HG03045 (cell line): ENCODE measurements at regions not wholly inside any gene's neighbourhood (a gene's known extent, or its start where the extent isn't known, plus 50 kb on each side); places are given as distances from the start of the nearest gene placed in this dataset.

Experiments
- ATAC-seq: cut with Tn5 transposase; IDR thresholded peaks from one replicate; pipeline ENCODE4 v1.9.1; 2021; ENCODE audit warnings: mild to moderate bottlenecking, moderate library complexity; ENCODE audit not compliant: unreplicated experiment

DNA sequence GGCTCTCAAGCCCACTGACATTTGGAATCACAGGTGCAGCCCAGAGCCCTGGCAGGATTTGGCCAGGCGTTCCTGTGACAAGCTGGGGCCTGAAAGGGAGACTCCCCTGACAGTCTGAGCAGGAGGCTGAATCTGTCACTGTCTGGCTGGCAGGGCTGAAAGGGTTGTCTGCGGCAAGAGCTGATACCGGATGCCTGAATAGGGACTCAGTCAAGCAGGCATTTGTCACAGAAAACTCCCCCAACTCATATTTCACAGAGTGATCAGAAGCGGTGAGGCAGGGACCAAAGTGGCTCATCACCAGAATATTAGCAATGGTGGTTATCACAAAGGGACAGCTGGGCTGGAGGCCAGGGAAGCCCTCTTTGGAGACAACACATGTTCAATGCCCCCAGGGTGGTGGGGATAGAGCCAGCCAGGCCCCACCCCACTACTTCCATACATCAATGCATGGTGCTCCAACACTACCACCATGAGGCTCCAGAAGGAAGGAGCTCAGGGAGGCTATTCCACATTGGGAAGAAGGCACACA, 295.5 kb downstream of the DTWD2 start:
- no peak for ATAC-seq

DNA sequence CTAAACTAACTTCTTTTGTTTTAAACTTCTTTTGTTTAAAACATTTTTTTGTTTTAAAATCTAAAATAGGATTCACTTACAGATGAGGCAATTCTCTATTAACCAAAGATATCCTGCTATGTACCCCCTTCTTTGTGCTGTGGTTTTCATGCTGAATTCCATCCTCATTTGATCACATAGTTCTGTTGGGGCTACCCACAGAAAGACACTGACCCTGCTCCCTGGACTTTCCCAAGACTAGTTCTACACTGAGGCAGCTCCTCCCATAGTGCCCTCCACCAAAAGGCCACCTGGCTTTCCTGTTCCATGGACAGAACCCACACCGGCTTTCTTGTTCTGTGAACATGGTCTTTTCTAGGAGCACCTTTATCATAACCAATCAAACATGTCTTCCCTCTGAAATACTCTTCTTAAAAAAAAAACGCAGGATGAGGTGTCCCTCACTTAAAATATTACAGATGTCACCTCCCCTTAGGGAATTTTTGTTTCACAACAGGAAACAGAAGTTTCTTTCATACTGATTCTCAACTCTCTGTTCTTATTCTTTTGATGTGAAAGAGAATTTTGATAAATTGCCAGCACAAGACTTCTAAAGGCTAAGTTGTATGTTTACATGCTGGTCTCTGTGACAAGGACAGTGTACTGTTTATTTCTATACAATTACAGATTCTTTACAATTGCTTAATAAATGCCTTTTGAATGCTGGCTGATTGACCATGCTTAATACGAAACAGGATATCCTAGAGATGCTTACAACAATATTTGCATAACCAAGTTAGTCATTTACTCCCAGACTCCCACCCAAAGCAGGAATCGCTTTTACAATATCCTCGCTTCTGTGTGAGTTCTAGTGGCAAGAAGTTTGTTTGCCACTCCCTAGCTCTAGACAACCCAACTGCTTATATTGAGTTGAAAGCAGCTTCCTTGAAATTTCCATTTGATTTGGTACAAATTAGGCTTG, 300.4 kb downstream of the DTWD2 start:
- ATAC-seq: no peak

DNA sequence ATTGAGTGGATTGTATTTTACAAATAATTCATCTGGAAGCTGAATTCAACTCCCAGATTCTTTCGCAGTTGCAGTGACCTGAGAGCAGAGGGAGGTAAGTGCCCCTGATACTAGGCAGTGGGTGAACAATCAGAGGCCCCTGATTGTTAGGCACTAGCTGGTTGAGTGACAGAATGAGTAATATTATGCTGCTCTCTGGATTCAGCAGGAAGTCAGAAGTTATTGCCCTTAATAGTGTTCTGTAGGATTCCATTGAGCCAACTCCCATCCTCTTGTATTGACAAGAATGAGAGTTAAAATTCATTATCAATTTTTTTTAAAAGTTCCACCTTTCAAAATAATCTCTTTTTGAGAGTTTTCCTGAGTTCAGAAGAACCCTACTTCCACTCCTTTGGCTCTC, 301.2 kb downstream of the DTWD2 start:
- no peak for ATAC-seq

DNA sequence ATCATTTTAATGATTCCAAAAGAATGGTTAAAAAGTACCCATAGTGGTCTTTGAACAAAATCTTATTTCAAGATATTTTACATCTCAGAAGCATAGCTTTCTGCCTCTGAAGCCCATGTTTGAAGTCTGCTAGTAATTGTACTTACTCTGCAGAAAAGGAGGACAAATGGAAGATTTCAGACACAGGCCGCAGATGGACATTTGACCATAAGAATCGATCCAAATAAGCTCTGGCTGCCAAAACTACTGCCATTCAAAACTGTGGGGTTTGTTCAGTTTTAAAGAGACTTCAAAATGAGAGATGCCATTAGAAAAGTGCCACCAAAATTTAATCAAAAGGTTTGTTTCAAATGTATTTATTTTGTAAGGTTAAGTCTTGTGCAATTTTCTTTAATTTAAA, 306.7 kb downstream of the DTWD2 start:
- no peak for ATAC-seq

DNA sequence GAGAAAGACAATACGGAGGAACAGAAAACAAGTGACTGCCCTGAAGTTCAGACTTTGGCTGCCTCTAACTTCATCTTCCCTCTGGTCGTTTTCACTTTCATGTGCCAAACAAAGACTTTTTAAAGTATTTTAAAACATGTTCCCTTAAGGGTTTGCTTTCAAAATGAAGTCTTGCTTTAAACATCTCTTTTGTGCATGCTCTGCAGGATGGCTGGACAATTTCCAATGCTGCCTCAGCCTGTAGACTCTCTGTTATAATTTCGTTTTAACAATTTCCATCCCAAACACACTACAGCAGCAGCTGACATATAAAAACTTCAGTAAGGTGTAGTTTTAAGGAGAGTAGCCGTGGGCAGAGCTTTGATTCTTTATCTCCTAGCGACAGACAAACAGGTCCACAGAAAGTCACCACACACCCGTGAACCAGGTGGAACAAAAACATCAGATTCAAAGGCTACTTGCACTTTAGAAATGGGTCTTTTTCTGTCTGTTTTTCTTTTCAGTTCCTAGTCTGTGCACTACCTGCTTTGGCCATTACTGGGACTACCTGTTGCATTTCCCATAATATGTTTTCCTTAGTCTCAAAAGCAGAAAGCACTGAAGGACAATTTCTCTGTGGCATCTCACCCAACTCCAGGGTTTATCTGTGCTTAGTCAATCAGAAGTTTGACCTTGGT, 308.9 kb downstream of the DTWD2 start:
- ATAC-seq: no peak

DNA sequence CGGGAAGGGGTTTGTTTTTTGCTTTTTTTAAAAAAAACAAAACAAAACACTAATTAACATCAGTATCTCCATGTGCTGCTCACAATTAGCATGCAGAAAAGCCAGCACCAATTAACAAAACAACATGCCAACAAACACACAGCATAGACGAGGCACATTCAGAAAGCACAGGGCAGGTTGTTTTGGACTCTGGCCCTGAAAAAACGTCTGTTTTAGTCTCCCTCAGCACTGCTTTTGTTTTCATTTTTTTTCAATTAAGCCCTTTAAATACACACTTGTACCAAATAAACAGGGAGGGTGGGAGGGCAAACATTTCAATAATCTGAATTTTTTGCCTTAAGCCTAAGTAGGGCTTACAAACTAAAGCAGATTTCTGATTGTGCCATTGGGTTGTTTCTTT, 309.6 kb downstream of the DTWD2 start:
- ATAC-seq: no peak

DNA sequence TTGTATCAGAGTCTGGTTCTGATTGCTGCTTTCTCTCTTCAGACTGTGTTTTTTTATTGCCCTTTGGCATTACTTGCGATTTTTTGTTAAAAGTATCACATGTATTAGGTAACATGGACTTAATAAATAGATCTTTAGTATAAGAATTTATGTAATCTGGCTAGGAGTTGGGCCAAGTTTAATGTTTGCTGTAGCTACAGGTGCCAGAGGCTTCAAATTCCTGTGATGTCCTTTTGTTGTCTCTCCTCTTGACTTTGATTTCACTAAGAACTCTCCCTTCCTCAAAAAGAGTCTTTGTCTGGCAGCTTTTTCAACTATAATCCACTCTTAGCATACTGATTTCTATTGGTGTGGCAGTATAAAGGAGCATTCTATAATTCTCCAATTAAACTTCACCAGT, 313.1 kb downstream of the DTWD2 start:
- no peak for ATAC-seq

DNA sequence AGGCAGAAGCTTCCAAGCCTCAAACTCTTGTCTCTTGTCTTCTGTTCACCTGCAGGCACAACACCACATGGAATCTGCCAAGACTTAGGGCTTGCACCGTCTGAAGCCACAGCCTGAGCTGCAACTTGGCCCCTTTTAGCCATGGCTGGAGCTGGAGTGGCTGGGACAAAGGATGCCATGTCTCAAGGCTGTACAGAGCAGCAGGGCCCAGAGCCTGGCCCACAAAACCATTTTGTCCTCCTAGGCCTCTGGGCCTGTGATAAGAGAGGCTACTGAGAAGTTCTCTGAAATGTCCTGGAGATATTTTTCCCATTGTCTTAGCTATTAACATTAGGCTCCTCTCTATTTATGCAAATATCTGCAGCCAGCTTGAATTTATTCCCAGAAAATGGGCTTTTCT, 330.8 kb downstream of the DTWD2 start:
- ATAC-seq: no peak

DNA sequence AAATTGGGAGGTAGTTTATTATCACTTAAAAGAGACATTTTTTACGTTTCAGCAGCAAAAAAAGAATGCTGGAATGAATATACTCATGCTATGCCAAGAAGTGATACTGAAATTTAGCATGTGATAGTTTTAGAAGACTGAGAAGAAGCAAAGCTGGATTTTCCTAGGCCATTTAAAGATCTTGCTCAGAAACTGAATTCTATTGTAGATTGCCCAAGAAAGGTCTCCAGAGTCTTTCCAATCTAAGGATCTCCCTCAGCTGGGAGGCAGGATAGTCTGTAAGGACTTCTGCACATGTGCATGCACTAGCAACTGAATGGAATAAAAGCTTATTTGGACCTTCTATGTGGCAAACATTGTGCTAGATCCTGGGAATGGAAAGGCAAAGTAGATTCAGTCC, 334.5 kb downstream of the DTWD2 start:
- no peak for ATAC-seq

DNA sequence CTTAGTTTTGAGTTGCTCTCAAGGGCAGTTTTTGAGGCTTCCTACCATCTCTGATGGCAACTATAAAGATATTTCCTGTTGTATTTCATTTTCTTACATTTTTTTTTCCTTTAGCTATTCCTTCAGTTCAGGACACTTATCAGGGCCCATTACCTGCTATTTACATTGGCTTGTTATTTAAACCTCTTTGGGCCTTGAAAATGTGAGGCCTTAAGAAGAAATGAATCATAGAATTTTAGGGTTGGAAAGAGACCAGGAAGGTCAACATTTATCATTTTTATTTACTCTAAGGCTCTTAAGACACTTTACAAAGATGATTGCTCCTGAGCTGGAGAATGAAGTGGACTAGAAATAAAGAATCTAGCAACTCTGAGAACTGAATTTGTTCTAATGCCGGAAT, 335.2 kb downstream of the DTWD2 start:
- no peak for ATAC-seq

DNA sequence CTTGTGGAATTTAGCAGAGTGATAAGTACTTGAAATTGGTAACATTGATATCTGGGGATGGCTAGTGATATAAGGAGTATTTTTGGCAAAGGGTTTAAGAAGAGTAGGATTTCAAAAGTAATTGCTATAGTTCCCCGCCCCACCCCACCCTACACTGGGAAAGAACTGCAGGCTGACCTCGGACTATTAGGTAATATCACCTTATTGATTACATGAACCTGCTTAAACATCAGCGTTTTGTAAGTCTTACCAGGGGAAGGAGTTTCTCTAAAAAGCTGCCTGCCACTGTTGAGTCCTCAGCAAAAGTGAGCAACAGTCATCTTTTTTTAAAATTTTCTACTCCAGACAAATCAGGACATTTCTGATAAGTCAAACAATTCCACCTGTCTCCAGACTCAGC, 337.3 kb downstream of the DTWD2 start:
- ATAC-seq: no peak

DNA sequence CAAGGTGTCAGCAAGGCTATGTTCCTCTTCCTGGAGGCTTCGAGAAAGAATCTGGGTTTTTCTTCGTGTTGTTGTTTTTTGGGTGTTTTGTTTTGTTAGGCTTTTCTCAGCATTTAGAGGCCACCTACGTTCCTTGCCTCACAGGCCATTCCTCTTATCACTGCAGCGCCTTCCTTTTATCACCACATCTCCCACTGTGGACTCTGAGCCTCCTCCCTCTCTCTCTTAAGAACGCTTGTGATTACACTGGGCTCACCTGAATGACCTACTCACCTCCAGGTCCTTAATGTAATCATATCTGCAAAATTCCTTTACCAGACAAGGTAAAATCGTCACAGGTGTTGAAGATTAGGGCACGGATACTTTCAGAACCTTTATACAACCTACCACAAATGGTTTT, 340.8 kb downstream of the DTWD2 start:
- ATAC-seq: no peak

DNA sequence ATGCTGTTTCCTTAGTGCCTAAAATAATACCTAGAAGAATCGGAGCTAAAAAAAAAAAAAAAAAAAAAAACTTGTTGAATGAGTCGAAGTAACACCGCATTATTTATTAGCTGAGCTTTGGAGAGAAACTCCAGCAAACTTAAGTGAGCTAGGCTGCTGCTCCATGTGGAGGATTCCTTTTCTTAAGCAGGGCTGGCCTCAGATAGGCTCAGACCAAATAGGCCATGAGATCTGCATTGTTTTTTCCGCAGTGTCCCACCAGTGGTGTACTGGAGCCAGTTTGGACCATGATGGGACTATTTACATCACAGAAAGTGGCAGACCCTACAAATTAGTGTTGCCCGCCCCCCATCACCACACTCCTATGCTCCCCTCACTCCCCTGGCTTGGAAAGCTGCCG, 341.4 kb downstream of the DTWD2 start:
- no peak for ATAC-seq

DNA sequence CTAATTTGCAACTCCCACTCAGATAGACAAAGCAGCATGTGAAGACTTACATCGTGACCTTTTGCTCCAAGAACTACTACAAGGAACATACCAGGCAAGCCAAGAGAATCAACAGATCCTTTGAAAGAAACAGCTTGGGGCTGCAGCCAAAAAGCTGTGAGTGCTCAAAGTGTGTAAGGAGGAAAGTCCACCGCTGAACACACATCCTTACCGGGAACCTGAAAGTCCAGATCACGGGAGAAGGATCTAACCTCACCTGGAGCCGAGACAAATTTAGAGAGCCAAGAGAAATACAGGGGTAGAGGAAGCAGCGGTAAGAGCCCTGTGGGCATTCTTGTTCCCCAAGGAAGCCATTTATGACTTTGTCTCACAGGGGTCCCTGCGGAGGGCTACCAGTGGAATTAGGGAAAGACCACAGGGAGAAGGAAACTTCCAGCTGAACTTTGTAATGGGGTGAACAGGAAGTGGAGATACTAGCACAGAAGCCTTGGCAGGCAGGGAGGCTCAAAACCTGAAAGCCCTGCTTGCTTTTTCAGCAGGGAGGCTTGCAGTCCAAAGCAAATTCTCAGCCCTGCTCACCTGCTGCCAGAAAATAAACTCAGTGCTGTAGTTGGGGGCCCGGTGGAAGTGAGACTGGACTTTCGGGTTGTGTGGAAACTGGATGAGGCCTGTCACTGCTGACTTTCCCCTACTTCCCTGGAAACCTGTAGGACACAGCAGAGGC, 350.2 kb downstream of the DTWD2 start:
- ATAC-seq: no peak

DNA sequence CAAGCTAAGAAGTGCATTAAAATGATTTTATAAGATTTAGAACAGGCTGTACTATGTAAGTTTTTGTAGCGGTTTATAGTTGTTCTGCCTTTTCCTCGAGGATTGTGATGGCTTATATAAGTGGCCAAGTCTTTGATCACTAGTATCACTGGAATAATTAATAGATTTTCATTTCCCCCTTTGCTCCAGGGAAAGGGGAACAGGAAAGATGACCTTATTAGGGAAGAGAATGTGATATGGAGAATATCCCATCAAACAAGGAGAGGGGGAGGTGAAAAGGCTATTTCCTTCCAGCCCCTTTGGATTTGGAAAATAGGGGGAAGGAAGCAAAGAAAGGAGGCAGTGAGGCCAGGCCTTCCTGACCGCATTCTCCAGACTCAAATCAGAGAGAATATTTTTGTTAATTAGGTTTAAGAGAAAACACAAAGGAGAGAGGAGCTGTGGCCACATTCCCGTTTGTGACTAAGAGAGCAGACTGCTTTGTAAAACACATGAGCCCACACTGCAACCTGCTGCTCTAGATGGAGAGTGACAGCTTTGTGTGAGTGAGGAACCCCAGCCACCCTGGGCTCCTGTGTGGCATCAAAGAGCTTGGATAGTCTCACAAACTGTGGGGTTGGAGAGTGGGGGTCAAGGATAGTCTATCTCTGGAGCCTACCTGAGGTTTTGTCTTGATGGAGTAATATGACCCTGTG, 359.5 kb downstream of the DTWD2 start:
- ATAC-seq: no peak

DNA sequence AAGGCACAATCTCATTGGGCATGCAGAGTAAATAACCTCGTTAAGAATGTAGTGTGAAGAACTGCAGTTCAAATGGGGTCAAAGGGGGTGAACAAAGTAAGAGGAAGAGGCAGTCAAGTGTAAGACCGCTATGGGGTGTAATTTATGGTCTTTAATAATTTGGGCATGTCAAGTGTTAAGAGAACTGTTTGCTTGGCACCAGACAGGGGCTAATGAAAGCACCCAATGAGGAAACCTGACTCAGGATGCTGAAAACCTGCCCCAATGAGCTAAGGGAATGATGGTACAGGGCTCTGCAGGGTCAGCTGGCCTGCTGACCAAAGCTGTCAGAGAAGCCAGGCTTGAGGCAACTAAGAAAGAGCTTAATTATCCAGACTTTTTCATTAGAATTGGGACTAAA, 368.1 kb downstream of the DTWD2 start:
- ATAC-seq: no peak

DNA sequence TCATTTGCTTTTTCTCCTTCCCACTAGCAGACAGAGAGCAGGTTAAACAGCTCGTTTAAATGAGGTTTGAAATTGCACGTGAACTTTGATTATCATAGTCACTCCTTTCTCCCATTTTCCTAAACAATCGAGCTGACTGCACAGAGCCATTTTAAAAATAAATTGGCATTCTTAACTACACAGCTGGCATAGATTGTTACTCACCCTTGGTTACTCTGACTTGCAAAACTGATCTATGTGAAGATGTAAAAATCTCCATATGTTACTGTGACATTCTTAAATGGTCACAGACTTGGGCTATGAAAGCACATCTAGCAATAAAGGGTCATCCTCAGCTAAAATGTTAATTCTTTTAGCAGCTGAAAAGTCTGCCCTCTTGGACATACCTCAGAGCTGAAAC, 368.5 kb downstream of the DTWD2 start:
- no peak for ATAC-seq

DNA sequence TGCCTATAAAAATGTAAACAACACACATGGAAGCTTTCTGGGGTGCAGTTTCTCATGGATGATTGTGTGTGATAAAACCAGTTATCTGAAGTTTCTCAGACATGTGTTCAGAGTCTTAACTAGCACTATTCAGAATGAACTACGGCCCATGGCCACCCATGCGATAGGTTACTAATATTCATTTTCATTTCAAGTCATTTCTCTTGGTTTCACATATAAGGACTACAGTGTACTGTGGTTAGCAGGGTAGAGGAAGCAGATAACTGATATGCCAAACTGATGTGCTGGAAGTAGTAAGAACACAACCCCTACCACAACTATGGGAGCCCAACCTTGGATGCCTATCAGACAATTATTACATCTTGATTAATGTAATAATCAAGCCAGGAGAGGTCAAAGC, 372.1 kb downstream of the DTWD2 start:
- no peak for ATAC-seq

DNA sequence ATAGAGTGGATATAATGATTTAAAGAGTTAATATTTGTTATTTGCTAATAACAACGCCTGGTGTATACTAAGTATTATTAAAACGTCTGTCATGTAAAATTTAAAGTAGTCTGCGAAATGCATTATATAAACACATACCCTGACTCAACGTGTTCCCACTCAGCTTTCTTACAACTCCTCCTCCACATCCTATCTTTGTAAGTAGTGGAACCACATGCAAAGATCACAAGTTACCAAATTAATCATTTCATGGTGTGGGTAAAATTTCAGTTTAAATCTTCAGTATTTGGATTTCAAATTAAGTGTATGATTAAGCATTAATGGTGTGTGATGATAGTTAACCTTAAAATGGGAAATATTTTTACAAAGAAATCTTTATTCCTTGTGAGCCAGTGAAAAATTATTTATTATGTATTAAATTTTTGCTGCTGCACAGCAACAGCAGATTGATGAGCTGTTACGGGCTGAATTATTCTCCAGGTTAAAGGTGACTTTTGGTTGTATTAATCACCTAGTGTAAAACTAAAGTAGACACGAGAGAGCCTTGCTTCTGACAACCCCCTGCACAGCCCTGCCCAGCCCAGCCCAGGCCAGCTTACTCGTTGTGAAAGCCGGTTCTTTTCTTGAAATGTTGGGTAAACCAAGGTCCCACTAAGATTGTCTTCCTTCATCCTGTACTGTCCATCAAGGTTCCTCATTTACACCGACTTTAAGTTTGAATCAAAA, 373.5 kb downstream of the DTWD2 start:
- ATAC-seq: no peak

DNA sequence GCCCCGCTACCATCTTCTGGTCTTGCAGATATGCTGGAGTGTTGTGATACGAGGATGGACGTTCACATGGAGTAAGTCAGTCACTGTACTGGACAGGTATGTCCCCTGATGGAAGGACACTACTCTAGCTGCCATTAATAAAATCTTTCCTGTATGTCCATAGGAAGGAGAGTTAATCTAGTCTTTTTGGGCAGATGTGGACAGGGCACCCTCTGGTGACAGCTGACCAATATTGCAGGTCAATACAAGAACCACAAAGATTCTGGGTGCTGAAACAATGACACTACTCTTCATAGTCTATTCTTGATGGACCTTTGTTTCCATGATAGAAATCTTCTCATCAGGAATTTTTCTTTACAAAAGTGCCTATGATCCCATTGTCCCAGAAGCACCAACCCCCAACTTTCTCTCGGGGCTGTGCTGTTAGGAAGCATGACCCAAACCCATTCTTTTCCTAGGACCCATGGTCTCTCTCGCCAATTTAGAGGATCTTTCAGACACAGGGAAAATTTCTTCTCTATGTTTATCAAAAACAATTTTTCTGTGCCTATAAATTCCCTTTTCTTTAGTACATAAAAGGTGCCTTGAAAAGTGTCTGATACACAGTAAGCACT, 376.9 kb downstream of the DTWD2 start:
- no peak for ATAC-seq
